WTC11 (cell line): ENCODE measurements at regions not wholly inside any gene's neighbourhood (a gene's known extent, or its start where the extent isn't known, plus 50 kb on each side); places are given as distances from the start of the nearest gene placed in this dataset.

Source experiments
- JUN ChIP-seq: sonication (generic); formaldehyde crosslinking; IDR thresholded peaks from 2 replicates; pipeline ENCODE4 v1.8.0; 2023; ENCODE audit warnings: mild to moderate bottlenecking, missing genetic modification reagents
- SP1 ChIP-seq: sonication (generic); formaldehyde crosslinking; conservative IDR thresholded peaks from 2 replicates; pipeline ENCODE4 v1.8.1; 2022; ENCODE audit warnings: missing genetic modification reagents
- ZNF121 ChIP-seq: sonication (generic); formaldehyde crosslinking; IDR thresholded peaks from 2 replicates; pipeline ENCODE4 v1.8.0; 2023; ENCODE audit warnings: missing genetic modification reagents
- ZNF512 ChIP-seq: sonication (generic); formaldehyde crosslinking; IDR thresholded peaks from 2 replicates; pipeline ENCODE4 v1.8.1; 2022; ENCODE audit warnings: missing genetic modification reagents, borderline replicate concordance
- TF ChIP-seq, protein P1 (sequence below): fragments of 200-600 bp; IDR thresholded peaks from 2 replicates; pipeline ENCODE4 v1.8.0; 2022; ENCODE audit warnings: antibody characterized with exemption

DNA sequence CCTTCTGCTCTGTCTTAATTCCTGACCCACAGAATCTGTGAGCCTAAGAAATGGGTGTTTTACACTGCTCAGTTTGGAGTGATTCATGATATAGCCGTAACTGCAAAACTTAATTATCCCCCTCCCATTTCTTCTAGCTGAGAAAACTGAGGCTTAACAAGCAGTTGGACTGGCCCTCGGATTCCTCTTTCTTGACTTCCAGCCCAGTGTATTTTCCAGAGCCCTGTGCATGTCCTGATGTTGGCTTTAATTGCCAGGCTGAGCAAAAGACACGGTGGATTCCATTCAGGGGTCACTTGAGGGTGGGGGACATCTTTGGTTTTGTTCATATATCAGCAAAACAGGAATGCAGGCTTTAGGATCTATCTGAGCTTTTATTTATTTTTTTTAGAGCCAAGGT, 489.8 kb downstream of the TYW1 start:
- TF ChIP-seq, protein P1, sequence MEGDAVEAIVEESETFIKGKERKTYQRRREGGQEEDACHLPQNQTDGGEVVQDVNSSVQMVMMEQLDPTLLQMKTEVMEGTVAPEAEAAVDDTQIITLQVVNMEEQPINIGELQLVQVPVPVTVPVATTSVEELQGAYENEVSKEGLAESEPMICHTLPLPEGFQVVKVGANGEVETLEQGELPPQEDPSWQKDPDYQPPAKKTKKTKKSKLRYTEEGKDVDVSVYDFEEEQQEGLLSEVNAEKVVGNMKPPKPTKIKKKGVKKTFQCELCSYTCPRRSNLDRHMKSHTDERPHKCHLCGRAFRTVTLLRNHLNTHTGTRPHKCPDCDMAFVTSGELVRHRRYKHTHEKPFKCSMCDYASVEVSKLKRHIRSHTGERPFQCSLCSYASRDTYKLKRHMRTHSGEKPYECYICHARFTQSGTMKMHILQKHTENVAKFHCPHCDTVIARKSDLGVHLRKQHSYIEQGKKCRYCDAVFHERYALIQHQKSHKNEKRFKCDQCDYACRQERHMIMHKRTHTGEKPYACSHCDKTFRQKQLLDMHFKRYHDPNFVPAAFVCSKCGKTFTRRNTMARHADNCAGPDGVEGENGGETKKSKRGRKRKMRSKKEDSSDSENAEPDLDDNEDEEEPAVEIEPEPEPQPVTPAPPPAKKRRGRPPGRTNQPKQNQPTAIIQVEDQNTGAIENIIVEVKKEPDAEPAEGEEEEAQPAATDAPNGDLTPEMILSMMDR = no peak
- no peak for TF ChIP-seq ZNF512 (CRISPR knock-in tag)
- TF ChIP-seq JUN (CRISPR knock-in tag) = no peak
- no peak for TF ChIP-seq ZNF121 (CRISPR knock-in tag)
- no peak for TF ChIP-seq SP1 (CRISPR knock-in tag)
